ENCODE measurements at regions not wholly inside any gene's neighbourhood (a gene's known extent, or its start where the extent isn't known, plus 50 kb on each side); places are given as distances from the start of the nearest gene placed in this dataset.

GRCh38 chr7:133139350-133139749 lies 57.5 kb upstream of the CHCHD3 start (continued):
- no peak for TF ChIP-seq ZBTB1 (CRISPR knock-in tag; IDR thresholded peaks at IDR 0.05; ENCODE audit: borderline replicate concordance, low read depth)
- no peak for TF ChIP-seq PTBP1 (IDR thresholded peaks at IDR 0.05; ENCODE audit: low read depth, low read length)
- no peak for TF ChIP-seq ZNF197 (CRISPR knock-in tag; IDR thresholded peaks at IDR 0.05; ENCODE audit: low read depth)
- no peak for TF ChIP-seq DEAF1 (CRISPR knock-in tag; IDR thresholded peaks at IDR 0.05)
- no peak for TF ChIP-seq ZBTB12 (CRISPR knock-in tag; IDR thresholded peaks at IDR 0.05)
- TF ChIP-seq TEAD2 (tag; IDR thresholded peaks at IDR 0.05), result 0 out of 2 replicates have a peak, but pooled peaks have one; percentile 39
- no peak for TF ChIP-seq CBX3 (IDR thresholded peaks at IDR 0.05; ENCODE audit: borderline replicate concordance in 1 of 2, low read length in 2 of 2)
- TF ChIP-seq ERF (CRISPR knock-in tag; IDR thresholded peaks at IDR 0.05), result no peak
- 0 out of 2 replicates have a peak, but pooled peaks have one; percentile 19 for TF ChIP-seq JUND (IDR thresholded peaks at IDR 0.05; ENCODE audit: borderline replicate concordance, low read depth, low read length)
- TF ChIP-seq JUND (tag; IDR thresholded peaks at IDR 0.05; ENCODE audit: borderline replicate concordance, low read depth, low read length), result no peak
- no peak for TF ChIP-seq FOXK2 (conservative IDR thresholded peaks at IDR 0.05 in 1 of 2, IDR thresholded peaks at IDR 0.05 in 1 of 2; ENCODE audit: low read depth in 2 of 2)
- no peak for TF ChIP-seq NUFIP1 (IDR thresholded peaks at IDR 0.05; ENCODE audit: partially characterized antibody)
- TF ChIP-seq GATAD2A (IDR thresholded peaks at IDR 0.05), result no peak
- no peak for TF ChIP-seq TAF9B (IDR thresholded peaks at IDR 0.05; ENCODE audit: partially characterized antibody)
- TF ChIP-seq KDM2B (CRISPR knock-in tag; IDR thresholded peaks at IDR 0.05), result no peak
- no peak for TF ChIP-seq ZFP30 (CRISPR knock-in tag; IDR thresholded peaks at IDR 0.05; ENCODE audit: borderline replicate concordance)
- TF ChIP-seq MTA2 (IDR thresholded peaks at IDR 0.05; ENCODE audit: low read depth), result no peak
- TF ChIP-seq TEAD1 (CRISPR knock-in tag; IDR thresholded peaks at IDR 0.05), result peak in 1 of 2 experiments; percentile 81; a peak in 1 of 4 replicates
- no peak for TF ChIP-seq E2F6 (IDR thresholded peaks at IDR 0.05; ENCODE audit: borderline replicate concordance in 1 of 2, extremely low read depth in 1 of 2, insufficient read depth in 1 of 2, insufficient read length in 1 of 2, low read depth in 1 of 2, low read length in 1 of 2, poor library complexity in 1 of 2, severe bottlenecking in 1 of 2)
- TF ChIP-seq RFX7 (CRISPR knock-in tag; IDR thresholded peaks at IDR 0.05), result no peak
- TF ChIP-seq MIER1 (IDR thresholded peaks at IDR 0.05; ENCODE audit: low read depth), result peak; percentile 94
- TF ChIP-seq JUNB (CRISPR knock-in tag; conservative IDR thresholded peaks at IDR 0.05), result no peak
- peak; percentile 99 for TF ChIP-seq EHMT2 (IDR thresholded peaks at IDR 0.05)
- TF ChIP-seq HDAC6 (IDR thresholded peaks at IDR 0.05; ENCODE audit: low read depth, low read length), result no peak
- no peak for TF ChIP-seq CSDE1 (IDR thresholded peaks at IDR 0.05)
- TF ChIP-seq ZNF324 (CRISPR knock-in tag; IDR thresholded peaks at IDR 0.05), result no peak
- no peak for TF ChIP-seq ELF2 (CRISPR knock-in tag; IDR thresholded peaks at IDR 0.05)
- peak in 1 of 2 experiments; percentile 62; a peak in 1 of 4 replicates for TF ChIP-seq RCOR1 (IDR thresholded peaks at IDR 0.05; ENCODE audit: borderline replicate concordance in 1 of 2, low read depth in 2 of 2, low read length in 2 of 2)
- TF ChIP-seq CBX5 (IDR thresholded peaks at IDR 0.05; ENCODE audit: borderline replicate concordance, low read depth), result no peak
